Astrocyte of the hippocampus (primary cell): ENCODE measurements at regions not wholly inside any gene's neighbourhood (a gene's known extent, or its start where the extent isn't known, plus 50 kb on each side); places are given as distances from the start of the nearest gene placed in this dataset.
A peak's percentile ranks its signal among the peaks of the same experiment; 100 is the strongest.

Experiments used
- DNase-seq: peaks from one replicate; pipeline ENCODE4 v3.0.0; 2011; ENCODE audit warnings: low read depth, low spot score

DNA sequence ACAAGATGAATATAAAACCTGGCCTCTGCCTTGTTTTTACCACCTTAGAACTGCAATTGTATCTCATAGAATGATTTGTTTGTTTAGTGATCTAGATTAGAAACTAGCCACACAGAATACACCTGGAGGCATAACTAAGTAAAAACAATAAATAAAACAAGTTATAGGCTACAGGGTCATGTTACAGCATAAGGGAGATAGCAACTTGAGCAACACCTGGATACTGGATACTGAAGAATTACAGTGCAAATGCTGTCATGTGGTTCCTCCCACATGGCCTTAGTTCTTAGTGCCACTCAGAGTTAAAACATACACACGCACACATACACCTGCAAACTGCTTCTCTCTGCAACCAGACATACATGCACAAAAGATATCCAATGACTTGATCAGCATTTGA lies 563.4 kb upstream of the DPPA4 start:
- DNase-seq, result no peak

DNA sequence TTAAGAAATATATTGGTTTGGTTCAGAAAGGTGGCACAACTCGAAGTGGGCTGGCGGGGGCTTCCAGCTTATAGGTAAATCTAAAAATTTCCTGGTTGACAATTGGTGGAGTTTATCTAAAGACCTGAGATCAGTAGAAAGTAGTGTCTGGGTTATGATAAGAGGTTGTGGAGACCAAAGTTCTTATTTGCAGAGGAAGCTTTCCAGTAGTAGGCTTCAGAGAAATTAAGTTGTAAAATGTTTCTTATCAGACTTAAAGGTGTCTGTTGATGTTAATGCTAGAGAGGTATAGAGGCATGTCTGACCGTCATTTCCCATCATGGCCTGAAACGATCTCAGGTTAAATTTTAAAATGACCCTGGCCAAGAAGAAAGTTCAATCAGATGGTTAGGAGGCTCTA lies 565.2 kb upstream of the DPPA4 start:
- DNase-seq, result no peak

DNA sequence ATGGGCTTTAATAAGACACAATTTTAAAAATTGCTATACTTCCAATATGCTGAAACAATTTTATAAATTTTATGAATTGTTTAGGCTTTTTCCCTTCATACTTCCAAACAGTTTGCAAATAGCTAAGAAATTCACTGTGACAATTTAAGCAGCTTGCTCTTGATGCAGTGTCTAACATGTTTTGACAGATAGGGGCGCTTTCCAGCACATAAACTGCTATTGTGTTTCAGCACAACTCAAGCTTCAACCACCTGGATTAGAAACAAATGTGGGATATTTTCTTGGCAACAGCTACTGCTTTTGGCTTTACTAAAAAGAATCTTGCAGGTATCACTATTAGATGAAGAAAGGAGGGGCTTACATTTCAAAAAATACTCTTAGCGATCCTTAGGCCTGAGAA lies 565.8 kb upstream of the DPPA4 start:
- no peak for DNase-seq

- no peak for DNase-seq
These were observed 573.4 kb upstream of the DPPA4 start for GRCh38 chr3:109910772-109911171.

DNA sequence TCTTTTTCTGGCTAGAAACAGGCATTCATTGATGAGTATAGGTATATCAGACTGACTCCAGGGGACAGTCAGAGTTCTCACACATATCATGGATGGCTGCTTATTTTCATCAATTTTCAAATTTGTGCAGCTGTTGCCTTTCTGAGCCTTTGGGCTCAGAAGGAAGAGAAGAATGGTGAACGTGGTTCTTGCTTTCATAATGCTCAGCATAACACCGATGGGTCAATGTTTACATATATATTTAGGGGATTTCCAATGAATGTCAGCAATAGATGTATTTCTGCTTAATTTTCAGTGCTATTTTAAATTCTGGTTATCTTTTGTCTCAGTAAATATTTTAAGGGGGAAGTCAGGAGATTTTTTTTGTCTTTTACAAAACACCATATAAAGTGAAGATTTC lies 581.4 kb upstream of the DPPA4 start:
- DNase-seq, result no peak

DNA sequence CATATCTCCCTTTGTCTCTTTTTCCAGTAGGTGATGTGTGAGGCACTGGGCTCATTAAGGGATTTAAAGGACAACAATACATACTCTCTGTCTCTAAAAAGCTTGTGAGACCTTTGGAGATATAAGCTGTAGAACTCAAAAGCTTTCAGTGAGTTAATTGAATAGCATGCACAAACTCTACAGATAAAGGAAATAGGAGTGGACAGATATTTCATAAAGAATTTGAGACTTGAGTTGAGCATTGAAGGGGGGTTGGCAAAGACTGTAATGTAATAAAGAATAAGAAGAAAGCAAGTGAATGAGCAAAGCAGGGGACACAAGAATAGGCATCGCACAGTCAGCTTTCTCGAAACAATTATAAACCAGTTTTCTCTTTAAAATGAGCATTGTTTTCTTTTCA lies 583.4 kb upstream of the DPPA4 start:
- no peak for DNase-seq

GRCh38 chr3:109921509-109921908 lies 584.2 kb upstream of the DPPA4 start:
- no peak for DNase-seq

DNA sequence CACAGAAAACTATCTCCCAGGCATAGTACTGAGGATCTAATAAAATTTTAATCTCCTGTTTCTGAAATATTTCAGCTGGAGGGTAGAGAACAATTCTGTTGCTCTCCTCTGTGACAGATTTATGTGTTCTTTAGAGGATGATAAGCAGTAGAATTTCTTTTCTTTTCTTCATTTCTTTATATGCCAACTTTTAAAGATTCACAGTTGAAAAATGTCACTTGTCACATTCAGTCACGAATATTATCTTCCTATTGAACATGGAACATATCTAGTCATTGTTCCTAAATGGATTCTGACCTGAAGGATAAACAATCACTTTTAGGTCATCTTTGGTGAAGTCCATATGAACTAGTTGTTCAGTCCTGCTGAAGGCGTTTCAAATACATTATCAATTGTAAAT lies 585.5 kb upstream of the DPPA4 start:
- no peak for DNase-seq

- no peak for DNase-seq
These were observed 586.1 kb upstream of the DPPA4 start for GRCh38 chr3:109923431-109923830.

- no peak for DNase-seq
These were observed 586.9 kb upstream of the DPPA4 start for GRCh38 chr3:109924196-109924595.

DNA sequence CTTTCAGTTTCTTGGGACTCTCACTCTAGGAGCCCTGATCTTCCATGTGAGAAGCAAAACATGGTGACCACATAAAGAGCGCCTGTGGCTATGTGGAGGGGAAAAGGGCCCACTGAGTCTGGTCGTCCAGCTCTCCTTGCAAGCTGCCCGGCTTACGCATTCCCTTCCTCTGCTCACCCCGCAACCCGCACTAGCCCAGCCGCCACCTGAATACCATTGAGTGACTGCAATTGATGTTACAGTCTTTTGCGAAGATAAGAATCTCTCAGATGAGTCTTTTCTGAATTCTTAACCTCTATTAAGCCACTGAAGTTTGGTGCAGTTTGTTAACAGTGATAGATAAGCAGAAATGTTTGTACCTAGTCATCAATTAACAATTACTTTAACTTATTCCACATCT lies 589.0 kb upstream of the DPPA4 start:
- DNase-seq, result no peak

DNA sequence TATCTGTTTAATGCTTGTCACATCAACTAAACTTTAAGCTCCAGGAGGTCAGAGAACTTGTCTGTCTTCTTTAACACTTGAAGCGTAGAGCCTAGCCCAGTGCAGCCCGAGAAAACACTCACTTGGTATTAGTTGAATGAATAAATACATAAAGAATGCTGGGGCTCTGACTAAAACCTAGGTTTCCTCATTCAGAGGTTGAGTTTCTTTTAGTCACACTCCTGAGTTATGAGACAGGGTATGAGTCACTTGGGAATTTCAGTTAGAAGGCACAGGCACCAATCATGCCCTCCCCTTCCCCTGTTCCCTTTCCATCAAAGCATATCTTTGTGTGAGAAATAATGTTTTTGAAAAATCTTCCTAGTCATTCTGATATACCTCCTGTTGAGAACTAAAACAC lies 589.8 kb upstream of the DPPA4 start:
- DNase-seq, result peak; percentile 94

DNA sequence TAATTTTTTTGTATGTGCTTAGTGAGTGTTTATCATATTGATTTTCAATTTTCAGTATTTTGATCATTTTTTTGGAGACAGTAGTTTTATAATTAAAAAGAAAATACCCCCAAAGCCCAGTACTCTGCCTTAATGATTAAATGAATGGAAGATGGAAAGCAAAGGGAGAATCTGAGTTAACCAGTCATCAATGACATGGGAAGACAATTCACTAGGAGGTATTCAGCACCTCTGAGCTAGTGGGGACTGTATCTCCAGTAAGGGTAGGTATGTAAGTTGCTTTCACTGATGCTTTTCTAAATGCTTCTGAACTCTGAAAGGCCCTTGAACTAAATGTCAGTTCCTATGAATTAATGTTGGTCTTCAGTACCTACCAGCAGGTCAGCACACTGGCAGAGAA lies 590.4 kb upstream of the DPPA4 start:
- DNase-seq, result peak; percentile 20

DNA sequence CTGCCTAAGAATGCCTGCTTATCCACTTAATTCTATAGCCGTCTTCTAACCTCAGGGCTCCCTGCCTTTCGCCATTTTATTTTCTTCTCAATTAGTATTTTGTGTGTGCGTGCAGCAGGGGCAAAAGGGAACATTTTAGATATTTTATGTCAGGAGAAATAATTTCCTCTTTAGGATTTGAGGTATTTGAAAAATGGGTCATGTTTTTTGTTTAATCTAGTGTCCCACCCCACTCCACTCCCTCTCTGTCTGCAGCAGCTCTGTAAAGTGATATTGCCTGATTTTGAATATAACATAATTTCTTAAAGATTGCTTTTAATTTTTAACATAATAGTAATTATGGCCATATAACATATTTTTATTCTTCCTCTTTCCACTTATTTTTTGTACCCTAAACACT lies 593.2 kb upstream of the DPPA4 start:
- DNase-seq, result no peak

GRCh38 chr3:109933576-109933975 lies 596.2 kb upstream of the DPPA4 start:
- no peak for DNase-seq

GRCh38 chr3:109939817-109940216 lies 602.5 kb upstream of the DPPA4 start:
- DNase-seq, result no peak

DNA sequence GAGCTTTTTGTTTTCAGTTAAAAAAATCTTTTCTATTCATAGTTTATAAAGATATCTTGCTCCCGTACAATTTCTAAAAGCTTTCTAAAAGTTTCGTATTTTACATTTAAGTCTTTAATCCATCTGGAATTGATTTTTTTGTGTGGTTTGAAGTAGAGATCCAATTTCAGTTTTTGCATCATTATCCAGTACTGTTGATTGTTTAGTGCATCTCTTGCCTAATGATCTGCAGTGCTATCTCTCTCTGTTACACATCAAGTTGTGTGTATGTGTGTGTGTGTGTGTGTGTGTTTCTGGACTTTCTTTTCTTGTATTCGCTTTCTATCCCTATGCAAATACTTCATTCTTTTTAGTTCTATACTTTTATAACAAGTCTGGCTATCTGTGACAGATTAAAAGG lies 605.8 kb upstream of the DPPA4 start:
- DNase-seq, result no peak

GRCh38 chr3:109944836-109945235 lies 607.5 kb upstream of the DPPA4 start:
- no peak for DNase-seq

GRCh38 chr3:109952924-109953323 lies 615.6 kb upstream of the DPPA4 start:
- no peak for DNase-seq

DNA sequence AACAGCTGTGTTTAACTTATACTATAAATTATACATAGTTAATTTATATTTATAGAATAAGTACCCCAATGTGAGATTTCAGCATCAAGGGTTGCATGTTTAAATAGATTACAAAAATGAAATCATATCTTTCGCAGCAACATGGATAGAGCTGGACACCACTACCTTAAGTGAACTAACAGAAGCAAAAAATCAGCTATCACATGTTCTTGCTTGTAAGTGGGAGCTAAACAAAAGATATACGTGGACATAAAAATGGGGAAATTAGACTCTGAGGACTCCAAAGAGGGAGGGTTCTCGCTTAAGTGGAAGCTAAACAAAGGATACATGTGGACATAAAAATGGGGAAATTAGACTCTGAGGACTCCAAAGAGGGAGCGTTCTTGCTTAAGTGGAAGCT lies 626.5 kb upstream of the DPPA4 start:
- DNase-seq, result no peak

DNA sequence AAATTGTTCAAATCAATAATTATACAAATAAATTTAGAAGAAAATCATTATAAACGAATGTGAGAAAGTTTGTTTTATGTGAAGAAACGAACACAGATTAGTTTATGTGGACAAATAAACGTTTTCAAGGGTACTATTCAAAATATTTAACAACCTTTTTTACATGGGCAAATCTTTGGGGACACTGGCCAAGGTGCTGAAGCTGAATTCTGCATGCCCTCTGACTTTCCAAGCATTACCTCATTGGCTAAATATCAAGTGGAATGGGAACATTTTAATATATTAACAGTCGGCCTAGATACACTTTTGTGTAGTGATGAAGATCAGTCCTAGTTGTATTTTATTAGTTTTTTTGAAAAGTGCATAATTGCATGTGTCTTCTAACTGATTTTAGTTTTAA lies 636.4 kb upstream of the DPPA4 start:
- DNase-seq, result peak; percentile 46

- DNase-seq, result no peak
These were observed 640.6 kb upstream of the DPPA4 start for GRCh38 chr3:109977897-109978296.

GRCh38 chr3:109982201-109982600 lies 644.9 kb upstream of the DPPA4 start:
- DNase-seq, result no peak

GRCh38 chr3:109984976-109985375 lies 647.6 kb upstream of the DPPA4 start:
- no peak for DNase-seq
